TTC549 (cell line): ENCODE measurements at regions not wholly inside any gene's neighbourhood (a gene's known extent, or its start where the extent isn't known, plus 50 kb on each side); places are given as distances from the start of the nearest gene placed in this dataset.
"Not testable (repeated sequence)": the region's sequence is repeated elsewhere in the genome, so short reads cannot be mapped to it uniquely, and the experiment has no call there.

Experiments
- FAIRE-seq: peaks from 2 replicates; lab custom pipeline; 2012; peaks lifted over from hg19 to GRCh38; lab: Jason Lieb, UNC

DNA sequence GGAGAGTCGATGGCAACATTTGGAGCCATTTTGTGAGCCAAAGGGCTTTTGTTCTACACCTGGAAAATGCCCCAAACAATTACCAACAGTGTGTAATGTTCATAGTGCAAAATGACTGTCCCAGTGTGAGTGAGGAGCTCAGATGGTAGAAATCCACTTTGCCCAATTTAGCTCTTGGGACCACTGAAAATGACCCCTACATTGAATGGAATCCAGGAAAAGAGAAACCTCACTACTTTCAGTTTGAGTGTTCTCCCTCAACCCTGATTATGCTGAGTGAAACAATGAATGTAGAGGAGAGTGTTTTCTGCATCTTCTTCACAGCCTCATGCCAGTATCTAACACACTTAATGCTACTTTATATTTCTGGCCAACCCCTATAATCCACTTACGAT, 84.9 kb upstream of the NRN1 start:
- FAIRE-seq: no peak

DNA sequence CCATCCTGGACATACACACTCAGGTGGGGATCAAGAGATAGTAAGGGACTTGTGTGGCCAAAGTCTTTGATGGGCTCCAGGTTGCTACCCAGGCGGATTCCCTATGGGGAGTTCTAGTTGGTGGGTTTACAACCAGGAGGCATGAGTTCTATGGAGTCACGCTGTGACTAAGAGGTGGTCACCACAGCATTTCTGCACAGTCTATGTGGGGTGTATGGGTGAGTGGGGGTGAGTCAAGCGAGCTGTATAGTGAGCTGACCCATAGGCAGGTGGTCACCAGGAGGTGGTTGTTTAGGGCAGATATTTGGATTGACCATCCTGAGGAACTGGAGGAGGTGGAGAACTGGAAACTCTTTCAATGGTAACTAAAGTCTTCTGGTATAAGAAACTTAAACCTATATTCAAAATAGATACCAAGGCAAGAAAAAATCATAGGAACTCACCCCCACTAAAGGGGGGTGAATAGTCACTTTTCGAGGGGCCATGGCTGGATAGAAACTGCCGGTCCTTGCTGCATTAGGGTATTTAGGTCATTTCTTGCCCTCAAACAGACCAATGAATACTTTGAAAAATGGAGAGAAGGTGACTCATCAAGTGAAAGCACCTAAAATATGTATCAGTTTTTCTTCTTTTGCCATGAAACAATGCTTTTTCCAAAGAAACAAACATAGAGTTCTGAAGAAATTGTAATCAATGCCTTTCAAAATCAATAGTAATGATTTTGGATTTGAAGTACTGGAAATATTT, 84.3 kb upstream of the NRN1 start:
- no peak for FAIRE-seq

DNA sequence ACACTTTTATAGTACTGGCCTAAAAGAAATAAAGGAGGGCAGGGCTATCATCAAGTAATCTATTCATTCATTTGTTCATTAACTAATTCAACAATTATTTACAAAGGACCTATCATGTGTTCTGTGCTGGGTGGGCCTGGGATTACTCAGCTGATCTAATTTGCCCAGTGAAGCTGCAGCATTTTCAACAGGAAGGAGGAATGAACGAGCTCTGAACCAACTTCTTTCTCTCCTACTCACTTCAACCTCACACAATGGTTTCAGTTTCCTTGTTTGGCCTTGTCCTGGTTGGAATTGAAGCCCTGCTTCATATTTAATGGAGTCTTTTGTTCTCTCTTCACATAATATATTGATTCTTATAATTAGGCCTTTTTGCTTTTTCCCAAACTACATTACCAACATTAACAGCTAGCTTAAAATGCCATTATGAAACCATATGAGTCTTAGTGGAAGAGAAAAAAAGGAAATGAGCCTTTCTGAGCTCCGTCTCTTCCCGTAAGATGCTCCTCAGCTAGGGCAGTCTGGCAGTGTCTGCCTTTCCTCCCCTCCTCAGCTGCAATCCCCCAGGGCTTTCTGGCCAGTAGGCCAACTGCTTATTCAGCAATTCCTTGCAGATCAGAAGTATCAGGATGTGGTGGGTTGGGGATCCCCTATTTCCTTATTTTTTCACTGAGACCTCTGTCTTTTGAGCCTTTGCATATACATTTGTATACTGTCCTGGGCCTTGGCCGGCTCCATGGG, 79.4 kb upstream of the NRN1 start:
- no peak for FAIRE-seq

DNA sequence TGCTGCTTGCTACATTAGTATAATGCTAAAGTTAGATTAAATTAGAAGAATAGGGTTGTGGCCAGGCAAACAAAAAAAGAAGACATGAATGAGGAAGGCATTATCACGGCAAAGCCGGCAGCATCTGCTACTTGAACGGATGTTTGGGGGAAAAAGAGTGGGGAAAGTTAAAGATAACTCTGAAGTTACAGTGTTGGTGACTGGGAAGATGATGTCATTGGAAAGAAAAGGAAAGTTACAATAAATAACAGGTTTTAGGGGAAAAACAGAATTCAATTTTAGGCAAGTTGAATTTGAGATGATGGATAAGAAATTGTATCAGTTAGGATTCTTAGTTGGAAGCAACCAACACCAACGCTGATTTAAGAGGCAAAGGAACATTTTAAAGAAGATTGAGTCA, 74.2 kb upstream of the NRN1 start:
- no peak for FAIRE-seq

DNA sequence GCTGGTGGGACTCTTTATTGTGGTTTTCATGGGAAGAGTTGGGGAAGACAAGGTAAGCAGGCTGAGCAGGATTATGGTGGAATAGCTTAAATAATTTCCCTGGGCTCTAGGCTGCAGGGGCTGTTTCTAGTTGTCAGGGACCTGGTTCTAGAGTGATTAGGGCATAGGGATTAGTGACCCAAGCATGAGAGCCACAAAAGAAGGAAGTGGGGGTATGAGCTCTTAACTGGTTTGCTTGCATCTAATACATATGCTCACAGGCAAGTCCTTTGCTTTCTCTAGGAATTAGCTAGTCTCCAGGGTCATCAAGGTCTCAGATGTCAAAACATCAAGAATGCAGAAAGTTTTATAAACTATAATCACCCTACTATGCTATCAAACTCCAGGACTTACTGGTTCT, 67.5 kb upstream of the NRN1 start:
- FAIRE-seq: no peak

DNA sequence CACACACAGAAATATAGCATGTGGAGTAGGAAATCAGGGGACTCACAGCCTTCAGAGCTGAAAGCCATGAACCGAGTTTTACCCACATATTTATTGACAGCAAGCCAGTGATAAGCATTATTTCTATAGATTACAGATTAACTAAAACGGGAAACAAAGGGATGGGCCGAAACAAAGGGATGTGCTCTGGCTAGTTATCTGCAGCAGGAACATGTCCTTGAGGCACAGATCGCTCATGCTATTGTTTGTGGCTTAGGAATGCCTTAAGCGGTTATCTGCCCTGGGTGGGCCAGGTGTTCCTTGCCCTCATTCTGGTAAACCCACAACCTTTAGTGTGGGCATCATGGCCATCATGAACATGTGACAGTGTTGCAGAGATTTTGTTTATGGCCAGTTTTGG, 61.4 kb upstream of the NRN1 start:
- FAIRE-seq: not testable (repeated sequence)

DNA sequence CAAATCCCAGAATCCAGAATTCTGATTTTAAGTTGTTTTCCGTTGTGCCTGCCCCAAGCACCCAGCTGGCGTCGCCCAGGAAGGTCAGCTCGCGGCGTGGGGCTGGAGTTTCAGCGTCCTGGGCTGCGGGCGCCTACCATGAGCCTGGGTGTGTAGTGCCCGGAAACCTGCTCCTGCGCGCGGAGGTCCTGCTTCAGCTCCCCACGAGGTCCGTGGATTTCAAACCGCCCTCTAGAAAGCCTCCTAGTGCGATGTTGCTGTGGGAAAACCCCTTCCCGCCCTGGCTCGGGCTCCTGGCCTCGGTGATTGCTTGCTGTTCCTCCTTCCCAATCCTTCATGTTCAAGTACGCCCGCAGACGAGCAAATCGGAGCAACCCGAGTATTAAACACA, 51.3 kb upstream of the NRN1 start:
- no peak for FAIRE-seq

DNA sequence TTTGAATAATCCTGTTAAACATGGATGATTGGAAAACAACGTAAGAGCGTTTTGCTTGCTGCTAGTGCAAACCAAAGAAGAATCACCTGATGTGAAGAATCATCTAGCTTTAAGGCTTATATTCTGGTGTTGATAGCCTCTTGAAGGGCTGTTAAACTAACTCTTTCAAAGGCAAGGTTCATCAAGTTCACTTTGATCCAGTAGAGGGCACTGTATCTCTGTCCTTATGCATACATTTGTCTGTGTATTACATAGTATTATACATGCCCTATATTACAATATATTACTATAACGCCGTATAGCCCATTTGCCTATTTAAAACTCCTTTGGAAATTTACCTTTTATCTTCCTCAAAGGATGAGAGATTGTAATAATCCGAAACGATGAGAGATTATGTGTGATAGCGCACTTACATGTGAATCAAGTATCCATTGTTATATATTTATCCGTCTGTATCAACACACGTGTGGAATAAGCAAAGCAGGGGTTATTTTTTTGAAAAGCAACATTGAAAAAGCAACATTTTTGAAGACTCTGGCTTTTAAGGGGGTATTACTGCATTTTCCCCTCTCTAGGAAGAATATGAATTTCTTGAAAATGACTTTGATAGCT, 50.8 kb upstream of the NRN1 start:
- FAIRE-seq: peak; percentile 69
